GM12878 (cell line): ENCODE measurements at regions not wholly inside any gene's neighbourhood (a gene's known extent, or its start where the extent isn't known, plus 50 kb on each side); places are given as distances from the start of the nearest gene placed in this dataset.

Experiments
- ATAC-seq: fragments of 200-7000 bp; cut with Tn5 transposase; 3 replicates; pipeline ENCODE4 v1.9.1; 2020; ENCODE audit warnings: mild to moderate bottlenecking, moderate library complexity
- BruUV-seq: library from RNA; stranded (reverse); fragments of 400-500 nt; replicated peaks from 2 replicates; lab custom pipeline; 2021; lab: Mats Ljungman, UMichigan
- CTCF ChIA-PET: fragments of 300-600 bp; sonication (Branson Sonifier 250); formaldehyde crosslinking; extraction: SDS; loops from one replicate; lab custom pipeline; 2021; ENCODE audit warnings: inconsistent platforms; lab: Yijun Ruan, JAX
- POLR2A ChIA-PET: fragments of 350-600 bp; formaldehyde crosslinking; extraction: SDS; loops from one replicate; lab custom pipeline; 2021; ENCODE audit warnings: inconsistent platforms; lab: Charles Lee
- RAD21 ChIA-PET: fragments of 300-600 bp; sonication (Branson Sonifier 250); formaldehyde crosslinking; loops from one replicate; lab custom pipeline; 2023; ENCODE audit warnings: antibody characterized with exemption; ENCODE audit not compliant: unreplicated experiment; lab: Charles Lee
- SMC1A ChIA-PET: fragments of 300-600 bp; sonication (Branson Sonifier 250); formaldehyde crosslinking; loops from one replicate; lab custom pipeline; 2023; ENCODE audit not compliant: unreplicated experiment, uncharacterized antibody; lab: Charles Lee
- DNase-seq: peaks from one replicate; pipeline ENCODE4 v3.0.0-alpha.2; 2011; ENCODE audit warnings: low read depth, low spot score
- FAIRE-seq: peaks from 3 replicates; lab custom pipeline; 2011; peaks lifted over from hg19 to GRCh38; lab: Jason Lieb, UNC
- H2AFZ ChIP-seq: 2 replicates; pipeline ENCODE4 v1.6.0; 2011; ENCODE audit warnings: low read depth, low read length, control low read depth; ENCODE audit not compliant: control insufficient read depth
- H3K27ac ChIP-seq: 2 replicates; pipeline ENCODE4 v1.5.1; 2011; ENCODE audit warnings: control low read depth; ENCODE audit not compliant: control insufficient read depth, insufficient read depth
- H3K27me3 ChIP-seq, 2 experiments: replicated peaks in 1 of 2; 2 replicates each; pipeline versions ENCODE4 v1.6.0 to v1.6.1; 2011; ENCODE audit warnings: low read length in 1 of 2; ENCODE audit not compliant: control insufficient read depth in 2 of 2, insufficient read depth in 2 of 2
- H3K36me3 ChIP-seq, 2 experiments: 2 replicates each; pipeline ENCODE4 v1.5.1; 2011; ENCODE audit warnings: low read length in 1 of 2; ENCODE audit not compliant: control insufficient read depth in 2 of 2, insufficient read depth in 2 of 2
- H3K4me1 ChIP-seq: 2 replicates; pipeline ENCODE4 v1.6.1; 2011; ENCODE audit warnings: mild to moderate bottlenecking, low read length, moderate library complexity, mixed read lengths; ENCODE audit not compliant: control insufficient read depth, insufficient read depth
- H3K4me2 ChIP-seq: 2 replicates; pipeline ENCODE4 v1.6.0; 2011; ENCODE audit warnings: control low read depth; ENCODE audit not compliant: control insufficient read depth, insufficient read depth
- H3K4me3 ChIP-seq: fragments of 200-600 bp; sonication (generic); 2 replicates; pipeline ENCODE4 v1.5.1; 2016
- H3K79me2 ChIP-seq: 2 replicates; pipeline ENCODE4 v1.6.0; 2011; ENCODE audit warnings: low read length; ENCODE audit not compliant: control insufficient read depth, insufficient read depth
- H3K9ac ChIP-seq: 2 replicates; pipeline ENCODE4 v1.8.0; 2011; ENCODE audit warnings: low read length, control low read depth, mixed read lengths; ENCODE audit not compliant: control insufficient read depth, insufficient read depth
- H3K9me3 ChIP-seq: replicated peaks from 3 replicates; pipeline ENCODE4 v1.5.1; 2011; ENCODE audit warnings: mild to moderate bottlenecking, low read length; ENCODE audit not compliant: control insufficient read depth, insufficient read depth
- H4K20me1 ChIP-seq: 2 replicates; pipeline ENCODE4 v1.6.0; 2011; ENCODE audit not compliant: control insufficient read depth, insufficient read depth
- E2F8 ChIP-seq: fragments of 450-650 bp; IDR thresholded peaks from 2 replicates; pipeline ENCODE4 v1.6.1; 2018; ENCODE audit warnings: mild to moderate bottlenecking, low read depth, moderate library complexity; ENCODE audit not compliant: partially characterized antibody
- EED ChIP-seq: sonication (generic); IDR thresholded peaks from 2 replicates; pipeline ENCODE4 v1.6.1; 2016; ENCODE audit warnings: antibody characterized with exemption, low read depth
- ESRRA ChIP-seq: IDR thresholded peaks from 2 replicates; pipeline ENCODE4 v1.6.1; 2012; ENCODE audit warnings: mild to moderate bottlenecking, low read length, improper control_type of control experiment
- GABPA ChIP-seq: IDR thresholded peaks from 2 replicates; pipeline ENCODE4 v1.6.1; 2014; ENCODE audit warnings: antibody characterized with exemption, low read depth, mild to moderate bottlenecking, inconsistent platforms
- HDAC6 ChIP-seq: fragments of 200-600 bp; sonication (generic); IDR thresholded peaks from one replicate; pipeline ENCODE4 v1.8.0; 2017; ENCODE audit warnings: antibody characterized with exemption; ENCODE audit not compliant: unreplicated experiment
- IKZF2 ChIP-seq, 2 experiments: fragments of 450-650 bp; IDR thresholded peaks; 2 replicates each; pipeline ENCODE4 v1.6.1; 2017; ENCODE audit warnings: mild to moderate bottlenecking in 2 of 2, moderate library complexity in 2 of 2
- KDM1A ChIP-seq: fragments of 200-600 bp; sonication (generic); IDR thresholded peaks from 2 replicates; pipeline ENCODE4 v1.6.1; 2016; ENCODE audit warnings: borderline replicate concordance
- LARP7 ChIP-seq: fragments of 450-650 bp; IDR thresholded peaks from 2 replicates; pipeline ENCODE4 v1.6.1; 2017; ENCODE audit warnings: mild to moderate bottlenecking
- NR2C1 ChIP-seq: fragments of 450-650 bp; IDR thresholded peaks from 2 replicates; pipeline ENCODE4 v1.6.1; 2017; ENCODE audit warnings: antibody characterized with exemption, mild to moderate bottlenecking, moderate library complexity
- POU2F2 ChIP-seq: IDR thresholded peaks from 3 replicates; pipeline ENCODE4 v1.6.1; 2011; ENCODE audit warnings: low read depth, mild to moderate bottlenecking, low read length, borderline replicate concordance
- SP1 ChIP-seq: IDR thresholded peaks from one replicate; pipeline ENCODE4 v1.6.1; 2011; ENCODE audit warnings: low read depth, low read length
- SPI1 ChIP-seq: IDR thresholded peaks from 2 replicates; pipeline ENCODE4 v1.6.1; 2011; ENCODE audit warnings: low read depth, mild to moderate bottlenecking, low read length, moderate library complexity, borderline replicate concordance; ENCODE audit not compliant: insufficient read depth
- SREBF2 ChIP-seq: IDR thresholded peaks from 2 replicates; pipeline ENCODE4 v1.6.1; 2012; ENCODE audit warnings: mild to moderate bottlenecking, low read length
- ZSCAN29 ChIP-seq: fragments of 450-650 bp; IDR thresholded peaks from 2 replicates; pipeline ENCODE4 v1.6.1; 2017; ENCODE audit warnings: mild to moderate bottlenecking, moderate library complexity
- WGBS: methylation state at CpG from one replicate; pipeline ENCODE4 v1.1.6; 2016; ENCODE audit warnings: low lambda C conversion rate; ENCODE audit not compliant: insufficient replicate concordance, insufficient coverage; ENCODE audit errors: missing lambda C conversion rate; 5-methylcytosine and 5-hydroxymethylcytosine counted together
- in situ Hi-C: fragments of 300-500 bp; cut with MboI; formaldehyde crosslinking; loops from 9 replicates; pipeline ENCODE4 v1.14.3; 2018; ENCODE audit warnings: mixed read lengths
- intact Hi-C: fragments of 100-400 bp; cut with micrococcal nuclease; formaldehyde crosslinking; loops from one replicate; pipeline ENCODE4 v1.14.2; 2022; ENCODE audit not compliant: unreplicated experiment
- TF ChIP-seq, protein P1 (sequence below): fragments of 450-650 bp; IDR thresholded peaks from 2 replicates; pipeline ENCODE4 v1.6.1; 2017; ENCODE audit warnings: borderline replicate concordance
- TF ChIP-seq, protein P2 (sequence below): IDR thresholded peaks from 2 replicates; pipeline ENCODE4 v1.6.1; 2012; ENCODE audit warnings: low read length, inconsistent platforms
- TF ChIP-seq, protein P3 (sequence below): fragments of 450-650 bp; IDR thresholded peaks from 2 replicates; pipeline ENCODE4 v1.6.1; 2017; ENCODE audit warnings: antibody characterized with exemption, mild to moderate bottlenecking, moderate library complexity

- H3K9me3 ChIP-seq, result no peaks in the 10 kb centered on the region; the same call in 2 of the 3 replicates
- H3K9ac ChIP-seq, result no peak overlapping the region
- WGBS, result 10% methylated on average over 13 of the region's 13 CpGs
- H3K4me1 ChIP-seq, result no peaks in the 10 kb centered on the region
- no peaks in the 10 kb centered on the region for H3K36me3 ChIP-seq
- no peak overlapping the region for H2AFZ ChIP-seq
- ChIA-PET RAD21 (no interaction called here), CTCF (no interaction called here), SMC1A (no interaction called here), POLR2A (no interaction called here)
- ATAC-seq, result no peak
- H3K4me3 ChIP-seq, result no peak overlapping the region
- no peak overlapping the region for H3K27ac ChIP-seq
- H3K79me2 ChIP-seq, result no peaks in the 10 kb centered on the region
- no peak for DNase-seq
- in situ Hi-C loops, result no loop called here
- intact Hi-C loops, result loop anchor here (2.0 kb wide), 1 partner anchor 51 kb away; no protein-coding TSS in a partner anchor
- FAIRE-seq, result no peak
- H3K27me3 ChIP-seq, result no peaks in the 10 kb centered on the region
- H3K4me2 ChIP-seq, result no peak overlapping the region
- BruUV-seq, result no TSS peak
- no peaks in the 10 kb centered on the region for H4K20me1 ChIP-seq
- TF ChIP-seq SPI1 (no peak), E2F8 (no peak), KDM1A (no peak), HDAC6 (no peak), EED (no peak), SP1 (no peak), NR2C1 (no peak), SREBF2 (no peak), POU2F2 (no peak), ESRRA (no peak), IKZF2 (IDR thresholded peaks at IDR 0.05) (no peak), GABPA (no peak), ZSCAN29 (no peak), LARP7 (no peak)
- TF ChIP-seq, protein P1, sequence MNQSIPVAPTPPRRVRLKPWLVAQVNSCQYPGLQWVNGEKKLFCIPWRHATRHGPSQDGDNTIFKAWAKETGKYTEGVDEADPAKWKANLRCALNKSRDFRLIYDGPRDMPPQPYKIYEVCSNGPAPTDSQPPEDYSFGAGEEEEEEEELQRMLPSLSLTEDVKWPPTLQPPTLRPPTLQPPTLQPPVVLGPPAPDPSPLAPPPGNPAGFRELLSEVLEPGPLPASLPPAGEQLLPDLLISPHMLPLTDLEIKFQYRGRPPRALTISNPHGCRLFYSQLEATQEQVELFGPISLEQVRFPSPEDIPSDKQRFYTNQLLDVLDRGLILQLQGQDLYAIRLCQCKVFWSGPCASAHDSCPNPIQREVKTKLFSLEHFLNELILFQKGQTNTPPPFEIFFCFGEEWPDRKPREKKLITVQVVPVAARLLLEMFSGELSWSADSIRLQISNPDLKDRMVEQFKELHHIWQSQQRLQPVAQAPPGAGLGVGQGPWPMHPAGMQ, result no peak
- TF ChIP-seq, protein P2, sequence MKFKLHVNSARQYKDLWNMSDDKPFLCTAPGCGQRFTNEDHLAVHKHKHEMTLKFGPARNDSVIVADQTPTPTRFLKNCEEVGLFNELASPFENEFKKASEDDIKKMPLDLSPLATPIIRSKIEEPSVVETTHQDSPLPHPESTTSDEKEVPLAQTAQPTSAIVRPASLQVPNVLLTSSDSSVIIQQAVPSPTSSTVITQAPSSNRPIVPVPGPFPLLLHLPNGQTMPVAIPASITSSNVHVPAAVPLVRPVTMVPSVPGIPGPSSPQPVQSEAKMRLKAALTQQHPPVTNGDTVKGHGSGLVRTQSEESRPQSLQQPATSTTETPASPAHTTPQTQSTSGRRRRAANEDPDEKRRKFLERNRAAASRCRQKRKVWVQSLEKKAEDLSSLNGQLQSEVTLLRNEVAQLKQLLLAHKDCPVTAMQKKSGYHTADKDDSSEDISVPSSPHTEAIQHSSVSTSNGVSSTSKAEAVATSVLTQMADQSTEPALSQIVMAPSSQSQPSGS, result no peak
- TF ChIP-seq, protein P3, sequence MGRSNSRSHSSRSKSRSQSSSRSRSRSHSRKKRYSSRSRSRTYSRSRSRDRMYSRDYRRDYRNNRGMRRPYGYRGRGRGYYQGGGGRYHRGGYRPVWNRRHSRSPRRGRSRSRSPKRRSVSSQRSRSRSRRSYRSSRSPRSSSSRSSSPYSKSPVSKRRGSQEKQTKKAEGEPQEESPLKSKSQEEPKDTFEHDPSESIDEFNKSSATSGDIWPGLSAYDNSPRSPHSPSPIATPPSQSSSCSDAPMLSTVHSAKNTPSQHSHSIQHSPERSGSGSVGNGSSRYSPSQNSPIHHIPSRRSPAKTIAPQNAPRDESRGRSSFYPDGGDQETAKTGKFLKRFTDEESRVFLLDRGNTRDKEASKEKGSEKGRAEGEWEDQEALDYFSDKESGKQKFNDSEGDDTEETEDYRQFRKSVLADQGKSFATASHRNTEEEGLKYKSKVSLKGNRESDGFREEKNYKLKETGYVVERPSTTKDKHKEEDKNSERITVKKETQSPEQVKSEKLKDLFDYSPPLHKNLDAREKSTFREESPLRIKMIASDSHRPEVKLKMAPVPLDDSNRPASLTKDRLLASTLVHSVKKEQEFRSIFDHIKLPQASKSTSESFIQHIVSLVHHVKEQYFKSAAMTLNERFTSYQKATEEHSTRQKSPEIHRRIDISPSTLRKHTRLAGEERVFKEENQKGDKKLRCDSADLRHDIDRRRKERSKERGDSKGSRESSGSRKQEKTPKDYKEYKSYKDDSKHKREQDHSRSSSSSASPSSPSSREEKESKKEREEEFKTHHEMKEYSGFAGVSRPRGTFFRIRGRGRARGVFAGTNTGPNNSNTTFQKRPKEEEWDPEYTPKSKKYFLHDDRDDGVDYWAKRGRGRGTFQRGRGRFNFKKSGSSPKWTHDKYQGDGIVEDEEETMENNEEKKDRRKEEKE, result no peak
These were observed 272.4 kb upstream of the RTL1 start for GRCh38 chr14:101175731-101176534.
